CD8-positive, alpha-beta memory T cell (primary cell): ENCODE measurements at regions not wholly inside any gene's neighbourhood (a gene's known extent, or its start where the extent isn't known, plus 50 kb on each side); places are given as distances from the start of the nearest gene placed in this dataset.

Source experiments
- CTCF ChIA-PET: fragments of 350-600 bp; sonication (Branson Sonifier 250); formaldehyde crosslinking; loops from one replicate; lab custom pipeline; 2021; ENCODE audit warnings: antibody characterized with exemption; lab: Charles Lee
- POLR2A ChIA-PET: fragments of 350-600 bp; sonication (Branson Sonifier 250); formaldehyde crosslinking; loops from one replicate; lab custom pipeline; 2021; ENCODE audit warnings: antibody characterized with exemption; lab: Charles Lee
- DNase-seq, 5 donors: peaks; one replicate each; pipeline versions ENCODE4 v3.0.0 to v3.0.0-alpha.2; 2020 to 2022; ENCODE audit warnings: mixed read lengths in 1 of 5
- H3K27ac ChIP-seq: one replicate; pipeline ENCODE4 v1.7.0; 2013; ENCODE audit warnings: low read depth, mild to moderate bottlenecking, low read length, moderate library complexity
- H3K27me3 ChIP-seq: 2 replicates; pipeline ENCODE4 v1.7.0; 2013; ENCODE audit warnings: low read length, mild to moderate bottlenecking; ENCODE audit not compliant: insufficient read depth, poor library complexity, severe bottlenecking
- H3K36me3 ChIP-seq: 2 replicates; pipeline ENCODE4 v1.7.0; 2013; ENCODE audit warnings: mild to moderate bottlenecking, low read length, moderate library complexity; ENCODE audit not compliant: insufficient read depth
- H3K4me1 ChIP-seq: 2 replicates; pipeline ENCODE4 v1.7.0; 2013; ENCODE audit warnings: mild to moderate bottlenecking, low read length, moderate library complexity; ENCODE audit not compliant: insufficient read depth
- H3K4me3 ChIP-seq: 2 replicates; pipeline ENCODE4 v1.7.0; 2013; ENCODE audit warnings: mild to moderate bottlenecking, low read length
- H3K9me3 ChIP-seq: 2 replicates; pipeline ENCODE4 v1.7.0; 2013; ENCODE audit warnings: mild to moderate bottlenecking, low read length
- H3K27ac Mint-ChIP-seq, 8 donors: one replicate each; pipeline ENCODE4 v1.8.0; 2020 to 2021; ENCODE audit warnings: mixed read lengths in 8 of 8, mild to moderate bottlenecking in 6 of 8, inconsistent platforms in 3 of 8, moderate library complexity in 3 of 8
- H3K27me3 Mint-ChIP-seq, 2 donors: one replicate each; pipeline ENCODE4 v1.8.0; 2020 to 2021; ENCODE audit warnings: mixed read lengths in 2 of 2, mild to moderate bottlenecking in 1 of 2, moderate library complexity in 1 of 2
- H3K36me3 Mint-ChIP-seq, 3 donors: one replicate each; pipeline ENCODE4 v1.8.0; 2020 to 2021; ENCODE audit warnings: mixed read lengths in 3 of 3, inconsistent platforms in 1 of 3, mild to moderate bottlenecking in 1 of 3
- H3K4me1 Mint-ChIP-seq, 3 donors: one replicate each; pipeline ENCODE4 v1.8.0; 2020 to 2021; ENCODE audit warnings: mixed read lengths in 3 of 3, inconsistent platforms in 1 of 3, mild to moderate bottlenecking in 1 of 3
- H3K4me3 Mint-ChIP-seq, 7 donors: one replicate each; pipeline ENCODE4 v1.8.0; 2020 to 2021; ENCODE audit warnings: mixed read lengths in 7 of 7, mild to moderate bottlenecking in 6 of 7, moderate library complexity in 4 of 7, inconsistent platforms in 2 of 7
- H3K9me3 Mint-ChIP-seq, 5 donors: one replicate each; pipeline ENCODE4 v1.8.0; 2020 to 2022; ENCODE audit warnings: mixed read lengths in 5 of 5, mild to moderate bottlenecking in 3 of 5, moderate library complexity in 2 of 5, inconsistent platforms in 1 of 5

DNA sequence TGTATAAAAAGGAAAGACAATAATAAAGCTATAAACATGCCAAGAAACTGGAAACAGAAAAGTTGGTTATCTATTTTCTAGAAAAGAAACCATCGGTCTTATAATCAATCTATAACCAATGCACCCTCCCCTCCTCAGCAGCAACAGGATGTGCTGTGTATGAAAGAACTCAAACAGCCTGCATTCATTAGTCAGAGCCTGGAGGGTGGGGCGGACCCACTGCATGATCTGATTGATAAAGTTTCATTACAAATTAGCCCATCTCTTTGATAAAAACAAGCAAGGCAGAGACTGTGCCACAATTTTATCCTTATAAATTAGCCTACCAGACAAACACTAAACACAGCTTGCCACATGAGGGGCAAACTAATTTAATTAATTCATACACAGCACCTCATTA lies 448.1 kb downstream of the BCAT1 start:
- ChIA-PET POLR2A (no interaction called here), CTCF (no interaction called here)
- Mint-ChIP-seq H3K4me1 (no peaks in the 10 kb centered on the region), H3K9me3 (peaks cover 0 to 6% (median 4%) of the 10 kb centered on the region in 5 donors), H3K27me3 (peaks cover 0 to 1% of the 10 kb centered on the region in 2 donors), H3K27ac (no peak overlapping the region), H3K36me3 (no peaks in the 10 kb centered on the region), H3K4me3 (no peak overlapping the region)
- DNase-seq: no peak
- Histone ChIP-seq H3K9me3 (no peaks in the 10 kb centered on the region), H3K4me3 (no peak overlapping the region), H3K36me3 (no peaks in the 10 kb centered on the region), H3K4me1 (no peaks in the 10 kb centered on the region), H3K27ac (no peak overlapping the region), H3K27me3 (no peaks in the 10 kb centered on the region)

DNA sequence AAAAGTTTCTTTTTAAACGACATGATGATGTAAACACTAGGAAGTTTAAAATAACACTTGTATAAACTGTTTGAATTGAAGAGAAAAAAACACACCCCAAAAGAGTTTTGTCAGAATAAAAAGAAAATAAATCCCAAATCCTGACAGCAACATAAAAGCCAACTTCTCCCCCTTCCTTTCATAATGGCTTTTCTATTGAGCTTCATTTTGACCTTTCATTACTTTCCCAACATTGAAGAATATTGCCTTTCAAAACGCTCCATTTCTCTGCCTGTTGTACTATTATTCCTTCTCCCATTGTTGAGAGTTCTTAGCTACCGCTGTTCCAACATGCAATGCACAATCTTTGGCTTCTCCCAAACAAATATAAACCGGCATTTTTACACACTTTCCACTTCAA lies 448.5 kb downstream of the BCAT1 start:
- Mint-ChIP-seq H3K27ac (no peak overlapping the region), H3K4me1 (no peaks in the 10 kb centered on the region), H3K27me3 (peaks cover 0 to 1% of the 10 kb centered on the region in 2 donors), H3K4me3 (no peak overlapping the region), H3K36me3 (no peaks in the 10 kb centered on the region), H3K9me3 (peaks cover 0 to 6% (median 4%) of the 10 kb centered on the region in 5 donors)
- ChIA-PET POLR2A (no interaction called here), CTCF (no interaction called here)
- no peaks in the 10 kb centered on the region for H3K27me3 ChIP-seq
- H3K9me3 ChIP-seq: no peaks in the 10 kb centered on the region
- H3K27ac ChIP-seq: no peak overlapping the region
- H3K4me1 ChIP-seq: no peaks in the 10 kb centered on the region
- no peak overlapping the region for H3K4me3 ChIP-seq
- no peaks in the 10 kb centered on the region for H3K36me3 ChIP-seq
- DNase-seq: no peak

- Histone ChIP-seq H3K27me3 (no peaks in the 10 kb centered on the region), H3K36me3 (no peaks in the 10 kb centered on the region), H3K4me3 (no peak overlapping the region), H3K9me3 (no peaks in the 10 kb centered on the region), H3K27ac (no peak overlapping the region), H3K4me1 (no peaks in the 10 kb centered on the region)
- no peak for DNase-seq
- H3K36me3 Mint-ChIP-seq: no peaks in the 10 kb centered on the region
- no peaks in the 10 kb centered on the region for H3K4me1 Mint-ChIP-seq
- peaks cover 0 to 6% (median 4%) of the 10 kb centered on the region in 5 donors for H3K9me3 Mint-ChIP-seq
- POLR2A ChIA-PET: no interaction called here
- no peak overlapping the region for H3K4me3 Mint-ChIP-seq
- H3K27ac Mint-ChIP-seq: no peak overlapping the region
- CTCF ChIA-PET: no interaction called here
- peaks cover 0 to 1% of the 10 kb centered on the region in 2 donors for H3K27me3 Mint-ChIP-seq
Observed at GRCh38 chr12:24499151-24500146, 449.5 kb downstream of the BCAT1 start.

DNA sequence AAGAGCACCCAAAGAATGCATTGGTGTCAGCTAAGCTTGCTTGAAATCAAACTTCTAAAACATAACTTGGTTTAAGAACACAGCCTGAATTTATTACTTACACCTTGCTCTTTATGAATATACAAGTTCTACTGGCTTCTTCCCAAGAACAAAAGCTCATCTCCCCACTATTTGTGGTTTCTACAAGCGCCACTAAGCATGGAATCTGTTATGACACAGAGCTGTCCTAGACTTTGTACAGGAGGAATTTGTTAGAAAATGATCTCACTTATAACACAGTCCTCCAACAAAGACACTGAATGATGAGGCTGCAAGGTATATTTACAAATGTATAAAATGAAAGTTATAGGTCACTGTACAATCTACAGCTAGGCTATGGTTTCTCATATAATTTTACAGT lies 452.1 kb downstream of the BCAT1 start:
- no peak for DNase-seq
- H3K4me1 ChIP-seq: no peaks in the 10 kb centered on the region
- no peak overlapping the region for H3K4me3 ChIP-seq
- Mint-ChIP-seq H3K27me3 (no peaks in the 10 kb centered on the region), H3K36me3 (no peaks in the 10 kb centered on the region), H3K9me3 (no peaks in the 10 kb centered on the region), H3K27ac (no peak overlapping the region), H3K4me1 (no peaks in the 10 kb centered on the region), H3K4me3 (no peak overlapping the region)
- CTCF ChIA-PET: no interaction called here
- H3K36me3 ChIP-seq: no peaks in the 10 kb centered on the region
- POLR2A ChIA-PET: no interaction called here
- H3K27me3 ChIP-seq: no peaks in the 10 kb centered on the region
- no peak overlapping the region for H3K27ac ChIP-seq
- H3K9me3 ChIP-seq: no peaks in the 10 kb centered on the region

DNA sequence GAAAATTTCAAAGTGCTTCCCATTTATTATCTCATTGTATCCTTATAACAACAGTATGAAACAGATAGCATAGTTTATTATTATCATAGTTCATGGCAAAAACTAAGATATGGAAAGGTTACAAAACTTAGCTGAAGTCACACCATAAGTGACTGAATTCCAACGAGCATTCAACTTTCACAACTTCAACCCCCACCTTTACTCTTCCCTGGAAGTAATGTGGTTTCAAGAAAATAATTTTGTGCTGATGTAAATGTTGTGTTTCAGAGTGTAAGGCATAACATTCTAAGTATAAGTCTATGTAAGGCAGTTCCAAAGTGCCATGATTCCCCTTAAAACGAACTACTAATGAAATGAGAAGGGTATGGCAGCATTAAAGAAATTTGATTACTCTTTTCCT lies 454.5 kb downstream of the BCAT1 start:
- no peak overlapping the region for H3K4me3 Mint-ChIP-seq
- POLR2A ChIA-PET: no interaction called here

DNA sequence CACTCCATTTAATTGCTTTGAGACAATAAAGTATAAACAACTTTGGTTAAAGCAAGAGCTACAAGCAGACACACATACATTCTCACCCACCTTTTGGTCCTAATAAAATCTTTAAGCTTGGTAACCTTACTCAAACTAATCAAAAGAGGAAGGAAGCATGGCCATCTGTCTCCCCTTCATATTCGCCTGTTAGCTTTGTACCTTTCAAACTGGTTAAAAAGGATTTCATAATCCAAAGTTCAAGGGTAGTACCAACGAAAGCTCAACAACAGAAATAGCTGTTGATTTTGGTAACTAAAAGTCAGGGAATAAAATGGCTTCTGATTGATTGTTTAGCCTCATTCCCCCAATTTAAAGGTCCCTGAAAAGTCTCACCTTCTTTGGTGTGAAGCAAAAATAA lies 456.9 kb downstream of the BCAT1 start:
- H3K27me3 Mint-ChIP-seq: no peaks in the 10 kb centered on the region
- no peak overlapping the region for H3K4me3 ChIP-seq
- no peaks in the 10 kb centered on the region for H3K9me3 Mint-ChIP-seq
- ChIA-PET POLR2A (no interaction called here), CTCF (no interaction called here)
- no peaks in the 10 kb centered on the region for H3K4me1 Mint-ChIP-seq
- no peaks in the 10 kb centered on the region for H3K36me3 Mint-ChIP-seq
- H3K27ac Mint-ChIP-seq: no peak overlapping the region
- no peak overlapping the region for H3K4me3 Mint-ChIP-seq
- H3K27ac ChIP-seq: no peak overlapping the region
- DNase-seq: no peak
- no peaks in the 10 kb centered on the region for H3K9me3 ChIP-seq
- no peaks in the 10 kb centered on the region for H3K27me3 ChIP-seq
- no peaks in the 10 kb centered on the region for H3K36me3 ChIP-seq
- no peaks in the 10 kb centered on the region for H3K4me1 ChIP-seq

More for the DNA sequence above, 454.5 kb downstream of the BCAT1 start:
- Mint-ChIP-seq H3K4me1 (no peaks in the 10 kb centered on the region), H3K9me3 (no peaks in the 10 kb centered on the region), H3K27ac (no peak overlapping the region), H3K27me3 (no peaks in the 10 kb centered on the region), H3K36me3 (no peaks in the 10 kb centered on the region)
- no peak overlapping the region for H3K4me3 ChIP-seq
- H3K4me1 ChIP-seq: no peaks in the 10 kb centered on the region
- CTCF ChIA-PET: no interaction called here
- no peaks in the 10 kb centered on the region for H3K27me3 ChIP-seq
- DNase-seq: no peak
- H3K9me3 ChIP-seq: no peaks in the 10 kb centered on the region
- H3K36me3 ChIP-seq: no peaks in the 10 kb centered on the region
- no peak overlapping the region for H3K27ac ChIP-seq

DNA sequence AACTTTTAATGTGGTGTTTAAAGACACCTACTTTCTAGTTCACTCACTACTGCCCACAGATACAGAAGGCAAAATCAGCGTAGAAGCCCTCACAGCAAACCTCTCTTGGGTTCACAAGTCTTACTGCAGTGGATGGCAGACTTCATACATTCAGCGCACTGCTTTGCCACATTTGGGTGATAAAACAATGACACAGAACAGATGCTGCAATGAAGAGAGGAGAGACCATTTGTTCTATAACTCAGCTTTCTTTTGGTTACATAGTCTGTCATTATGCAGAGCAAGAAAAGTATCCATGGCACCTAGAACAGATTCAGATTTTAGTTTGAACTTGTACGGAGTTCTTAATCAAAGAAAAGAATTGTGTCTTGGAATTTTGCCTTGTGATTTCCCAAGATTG lies 459.0 kb downstream of the BCAT1 start:
- no peaks in the 10 kb centered on the region for H3K36me3 Mint-ChIP-seq
- H3K36me3 ChIP-seq: no peaks in the 10 kb centered on the region

DNA sequence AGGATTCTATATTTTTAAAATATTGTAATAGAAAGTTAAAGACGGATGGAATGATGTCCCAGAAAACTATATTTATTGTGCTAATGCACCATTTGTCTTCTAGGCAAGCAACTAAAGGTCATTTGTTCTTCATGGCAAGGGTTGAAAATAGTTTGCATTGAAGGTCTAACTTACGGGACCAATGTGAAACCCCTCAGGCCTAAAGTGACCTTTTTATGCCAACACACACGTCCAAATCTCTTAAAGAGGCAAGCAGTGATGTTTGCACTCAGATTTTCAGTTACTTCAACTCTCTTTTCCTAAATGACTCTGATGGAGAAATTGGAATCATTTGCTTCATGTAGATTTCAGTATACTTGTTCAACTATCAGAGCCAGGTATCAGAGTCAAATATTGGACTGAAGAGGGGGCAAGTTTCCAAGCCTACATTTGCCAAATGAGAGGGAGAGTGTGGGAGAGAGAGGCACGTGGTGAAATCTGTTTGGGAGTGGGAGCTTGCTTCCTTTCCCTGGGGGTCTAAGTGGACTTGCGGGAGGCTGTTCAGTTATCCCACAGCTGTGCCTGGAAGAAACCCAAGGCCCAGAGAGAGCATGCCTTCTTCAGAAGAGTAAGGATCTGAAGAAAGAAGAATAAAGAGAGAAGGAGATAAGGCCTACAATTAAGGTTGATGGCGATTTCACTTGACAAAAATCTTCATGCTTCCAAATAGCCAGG lies 459.8 kb downstream of the BCAT1 start:
- Mint-ChIP-seq H3K27me3 (no peaks in the 10 kb centered on the region), H3K4me1 (no peaks in the 10 kb centered on the region), H3K27ac (no peak overlapping the region), H3K4me3 (no peak overlapping the region), H3K36me3 (no peaks in the 10 kb centered on the region), H3K9me3 (no peaks in the 10 kb centered on the region)
- Histone ChIP-seq H3K36me3 (no peaks in the 10 kb centered on the region), H3K9me3 (no peaks in the 10 kb centered on the region), H3K4me3 (no peak overlapping the region), H3K27me3 (no peaks in the 10 kb centered on the region), H3K27ac (no peak overlapping the region), H3K4me1 (no peaks in the 10 kb centered on the region)
- ChIA-PET CTCF (no interaction called here), POLR2A (no interaction called here)
- DNase-seq: no peak

More for the DNA sequence above, 459.0 kb downstream of the BCAT1 start:
- H3K4me1 ChIP-seq: no peaks in the 10 kb centered on the region
- H3K4me1 Mint-ChIP-seq: no peaks in the 10 kb centered on the region
- no peaks in the 10 kb centered on the region for H3K27me3 ChIP-seq
- H3K4me3 Mint-ChIP-seq: no peak overlapping the region
- H3K27me3 Mint-ChIP-seq: no peaks in the 10 kb centered on the region
- ChIA-PET CTCF (no interaction called here), POLR2A (no interaction called here)
- no peaks in the 10 kb centered on the region for H3K9me3 ChIP-seq
- no peak overlapping the region for H3K27ac Mint-ChIP-seq
- H3K4me3 ChIP-seq: no peak overlapping the region
- DNase-seq: no peak
- no peak overlapping the region for H3K27ac ChIP-seq
- H3K9me3 Mint-ChIP-seq: no peaks in the 10 kb centered on the region
